PC-3 (cell line): ENCODE measurements at regions not wholly inside any gene's neighbourhood (a gene's known extent, or its start where the extent isn't known, plus 50 kb on each side); places are given as distances from the start of the nearest gene placed in this dataset.
"Not testable (repeated sequence)": the region's sequence is repeated elsewhere in the genome, so short reads cannot be mapped to it uniquely, and the experiment has no call there.

Experiments used
- ATAC-seq: fragments of 200-7000 bp; cut with Tn5 transposase; 2 replicates; pipeline ENCODE4 v1.9.1; 2020; ENCODE audit warnings: mild to moderate bottlenecking, moderate library complexity
- BruUV-seq: library from RNA; stranded (reverse); fragments of 400-500 nt; replicated peaks from 2 replicates; lab custom pipeline; 2021; lab: Mats Ljungman, UMichigan
- CTCF ChIA-PET: fragments of 300-600 bp; sonication (Branson Sonifier 250); formaldehyde crosslinking; loops from one replicate; lab custom pipeline; 2022; ENCODE audit warnings: antibody characterized with exemption; lab: Charles Lee
- POLR2A ChIA-PET: fragments of 300-600 bp; sonication (Branson Sonifier 250); formaldehyde crosslinking; loops from one replicate; lab custom pipeline; 2022; ENCODE audit warnings: antibody characterized with exemption; ENCODE audit not compliant: unreplicated experiment; lab: Charles Lee
- DNase-seq: peaks from one replicate; pipeline ENCODE4 v3.0.0-alpha.2; 2015
- H2AFZ ChIP-seq: fragments of 300-600 bp; sonication (generic); 2 replicates; pipeline ENCODE4 v1.6.0; 2016; ENCODE audit warnings: antibody characterized with exemption, low read length
- H3F3A ChIP-seq: fragments of 300-600 bp; sonication (generic); one replicate; pipeline ENCODE4 v1.6.0; 2017; ENCODE audit warnings: antibody characterized with exemption, low read length, control low read depth, mild to moderate bottlenecking; ENCODE audit not compliant: unreplicated experiment
- H3K27ac ChIP-seq: fragments of 300-600 bp; sonication (generic); 2 replicates; pipeline ENCODE4 v1.5.1; 2016; ENCODE audit warnings: mild to moderate bottlenecking, low read length
- H3K27me3 ChIP-seq: fragments of 300-600 bp; sonication (generic); 2 replicates; pipeline ENCODE4 v1.6.1; 2016; ENCODE audit warnings: low read length, mixed read lengths
- H3K36me3 ChIP-seq: fragments of 300-600 bp; sonication (generic); 2 replicates; pipeline ENCODE4 v1.6.1; 2016; ENCODE audit warnings: low read depth, mixed run types, low read length, mixed read lengths
- H3K4me1 ChIP-seq: fragments of 300-600 bp; sonication (generic); 2 replicates; pipeline ENCODE4 v1.5.1; 2016; ENCODE audit warnings: low read length; ENCODE audit not compliant: insufficient read depth
- H3K4me2 ChIP-seq: fragments of 300-600 bp; sonication (generic); 2 replicates; pipeline ENCODE4 v1.6.0; 2016; ENCODE audit warnings: low read length
- H3K4me3 ChIP-seq: fragments of 300-600 bp; sonication (generic); 2 replicates; pipeline ENCODE4 v1.5.1; 2016; ENCODE audit warnings: mild to moderate bottlenecking, low read length, mixed read lengths
- H3K79me2 ChIP-seq: fragments of 300-600 bp; sonication (generic); 2 replicates; pipeline ENCODE4 v1.6.1; 2017; ENCODE audit warnings: low read length, mixed read lengths
- H3K9ac ChIP-seq: fragments of 300-600 bp; sonication (generic); 2 replicates; pipeline ENCODE4 v1.6.0; 2016; ENCODE audit warnings: mild to moderate bottlenecking, low read length
- H3K9me2 ChIP-seq: fragments of 300-600 bp; sonication (generic); replicated peaks from 2 replicates; pipeline ENCODE4 v1.6.1; 2016; ENCODE audit warnings: mixed run types, low read length, mixed read lengths
- H3K9me3 ChIP-seq: fragments of 300-600 bp; sonication (generic); 2 replicates; pipeline ENCODE4 v1.6.1; 2016; ENCODE audit warnings: low read length, mixed read lengths
- H4K20me1 ChIP-seq: fragments of 300-600 bp; sonication (generic); 2 replicates; pipeline ENCODE4 v1.6.1; 2016; ENCODE audit warnings: low read length, mixed read lengths
- intact Hi-C: fragments of 100-400 bp; cut with micrococcal nuclease; formaldehyde crosslinking; loops from 2 replicates; pipeline ENCODE4 v1.9.0; 2023

- H3K4me3 ChIP-seq, H3K4me1 ChIP-seq, H2AFZ ChIP-seq, H3K27me3 ChIP-seq, intact Hi-C loops, H3K4me2 ChIP-seq, POLR2A ChIA-PET, H3K27ac ChIP-seq, H3K9me2 ChIP-seq, DNase-seq, CTCF ChIA-PET, ATAC-seq, H3K79me2 ChIP-seq, H3K9me3 ChIP-seq, H3K36me3 ChIP-seq, BruUV-seq, H3K9ac ChIP-seq, H3F3A ChIP-seq, H4K20me1 ChIP-seq: not testable (repeated sequence)
Observed at GRCh38 chr4:49126858-49127257, 140.8 kb downstream of the CWH43 start.

GRCh38 chr4:49129385-49129784 lies 143.3 kb downstream of the CWH43 start:
- H3K9me2 ChIP-seq, H3K36me3 ChIP-seq, H2AFZ ChIP-seq, ATAC-seq, DNase-seq, intact Hi-C loops, H3F3A ChIP-seq, BruUV-seq, CTCF ChIA-PET, H3K79me2 ChIP-seq, H3K4me2 ChIP-seq, H3K9me3 ChIP-seq, H3K4me3 ChIP-seq, POLR2A ChIA-PET, H3K27me3 ChIP-seq, H4K20me1 ChIP-seq, H3K9ac ChIP-seq, H3K4me1 ChIP-seq, H3K27ac ChIP-seq: not testable (repeated sequence)

DNA sequence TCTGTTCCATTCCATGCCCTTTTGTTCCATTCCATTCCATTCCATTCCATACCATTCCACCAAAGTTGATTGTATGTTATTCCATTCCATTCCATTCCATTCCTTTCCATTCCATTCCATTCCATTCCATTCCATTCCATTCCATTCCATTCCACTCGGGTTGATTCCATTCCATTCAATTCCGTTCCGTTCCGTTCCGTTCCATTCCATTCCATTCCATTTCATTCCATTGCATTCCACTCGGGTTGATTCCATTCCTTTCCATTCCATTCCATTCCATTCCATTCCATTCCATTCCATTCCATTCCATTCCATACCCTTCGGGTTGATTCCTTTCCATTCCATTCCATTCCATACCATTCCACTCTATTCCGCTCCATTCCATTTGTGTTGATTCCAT lies 143.8 kb downstream of the CWH43 start:
- H4K20me1 ChIP-seq, H3K4me2 ChIP-seq, DNase-seq, H3K9me3 ChIP-seq, H3K27me3 ChIP-seq, H3K79me2 ChIP-seq, CTCF ChIA-PET, H3K9ac ChIP-seq, H3K4me3 ChIP-seq, BruUV-seq, H3K36me3 ChIP-seq, H3K27ac ChIP-seq, intact Hi-C loops, POLR2A ChIA-PET, H3F3A ChIP-seq, H3K4me1 ChIP-seq, ATAC-seq, H2AFZ ChIP-seq, H3K9me2 ChIP-seq: not testable (repeated sequence)

DNA sequence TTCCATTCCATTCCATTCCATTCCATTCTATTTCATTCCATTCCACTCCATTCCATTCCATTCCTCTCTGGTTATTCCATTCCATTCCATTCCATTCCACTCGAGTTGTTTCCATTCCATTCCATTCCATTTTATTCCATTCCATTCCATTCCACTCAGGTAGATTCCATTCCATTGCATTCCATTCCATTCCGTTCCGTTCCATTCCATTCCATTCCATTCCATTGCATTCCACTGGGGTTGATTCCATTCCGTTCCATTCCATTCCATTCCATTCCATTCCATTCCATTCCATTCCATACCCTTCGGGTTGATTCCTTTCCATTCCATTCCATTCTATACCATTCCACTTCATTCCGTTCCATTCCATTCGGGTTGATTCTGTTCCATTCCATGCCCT lies 144.6 kb downstream of the CWH43 start:
- H3K27ac ChIP-seq, DNase-seq, H3K9ac ChIP-seq, POLR2A ChIA-PET, H3K27me3 ChIP-seq, CTCF ChIA-PET, H4K20me1 ChIP-seq, intact Hi-C loops, H3K36me3 ChIP-seq, H3K9me3 ChIP-seq, H3K4me2 ChIP-seq, H3K9me2 ChIP-seq, H3F3A ChIP-seq, BruUV-seq, ATAC-seq, H3K79me2 ChIP-seq, H2AFZ ChIP-seq, H3K4me3 ChIP-seq, H3K4me1 ChIP-seq: not testable (repeated sequence)

- H3K27me3 ChIP-seq, H3K4me3 ChIP-seq, H3K4me1 ChIP-seq, H3K27ac ChIP-seq, CTCF ChIA-PET, H3K9ac ChIP-seq, ATAC-seq, H3F3A ChIP-seq, H3K79me2 ChIP-seq, H2AFZ ChIP-seq, H3K9me2 ChIP-seq, DNase-seq, H3K4me2 ChIP-seq, H4K20me1 ChIP-seq, H3K36me3 ChIP-seq, H3K9me3 ChIP-seq, POLR2A ChIA-PET, intact Hi-C loops, BruUV-seq: not testable (repeated sequence)
Observed at GRCh38 chr4:49137043-49137442, 151.0 kb downstream of the CWH43 start.

DNA sequence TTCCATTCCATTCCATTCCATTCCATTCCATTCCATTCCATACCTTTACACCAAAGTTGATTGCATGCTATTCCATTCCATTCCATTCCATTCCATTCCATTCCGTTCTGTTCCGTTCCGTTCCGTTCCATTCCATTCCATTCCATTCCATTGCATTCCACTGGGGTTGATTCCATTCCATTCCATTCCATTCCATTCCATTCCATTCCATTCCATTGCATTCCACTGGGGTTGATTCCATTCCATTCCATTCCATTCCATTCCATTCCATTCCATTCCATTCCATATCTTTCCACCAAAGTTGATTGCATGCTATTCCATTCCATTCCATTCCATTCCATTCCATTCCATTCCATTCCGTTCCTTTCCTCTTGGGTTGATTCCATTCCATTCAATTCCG lies 151.9 kb downstream of the CWH43 start:
- H3K27ac ChIP-seq, POLR2A ChIA-PET, H4K20me1 ChIP-seq, H3K4me2 ChIP-seq, H3K4me3 ChIP-seq, H3K27me3 ChIP-seq, H3F3A ChIP-seq, CTCF ChIA-PET, H3K9me3 ChIP-seq, ATAC-seq, H3K79me2 ChIP-seq, H3K36me3 ChIP-seq, H3K4me1 ChIP-seq, H2AFZ ChIP-seq, BruUV-seq, H3K9ac ChIP-seq, H3K9me2 ChIP-seq, intact Hi-C loops, DNase-seq: not testable (repeated sequence)

DNA sequence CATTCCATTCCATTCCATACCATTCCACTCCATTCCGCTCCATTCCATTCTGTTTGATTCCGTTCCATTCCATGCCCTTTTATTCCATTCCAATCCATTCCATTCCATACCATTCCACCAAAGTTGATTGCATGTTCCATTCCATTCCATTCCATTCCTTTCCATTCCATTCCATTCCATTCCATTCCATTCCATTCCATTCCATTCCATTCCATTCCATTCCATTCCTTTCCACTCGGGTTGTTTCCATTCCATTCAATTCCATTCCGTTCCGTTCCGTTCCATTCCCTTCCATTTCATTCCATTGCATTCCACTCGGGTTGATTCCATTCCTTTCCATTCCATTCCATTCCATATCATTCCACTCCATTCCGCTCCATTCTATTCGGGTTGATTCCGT lies 152.7 kb downstream of the CWH43 start:
- H3K27ac ChIP-seq, CTCF ChIA-PET, H3F3A ChIP-seq, H3K9me2 ChIP-seq, intact Hi-C loops, H3K4me3 ChIP-seq, ATAC-seq, H4K20me1 ChIP-seq, H2AFZ ChIP-seq, BruUV-seq, H3K79me2 ChIP-seq, H3K4me1 ChIP-seq, H3K27me3 ChIP-seq, DNase-seq, POLR2A ChIA-PET, H3K4me2 ChIP-seq, H3K9me3 ChIP-seq, H3K9ac ChIP-seq, H3K36me3 ChIP-seq: not testable (repeated sequence)
